GM12878 (cell line): ENCODE measurements at regions not wholly inside any gene's neighbourhood (a gene's known extent, or its start where the extent isn't known, plus 50 kb on each side); places are given as distances from the start of the nearest gene placed in this dataset.

Experiments
- BCL11A ChIP-seq: IDR thresholded peaks from 2 replicates; pipeline ENCODE4 v1.6.1; 2011; ENCODE audit warnings: low read depth, low read length
- CBX5 ChIP-seq: sonication (generic); IDR thresholded peaks from 2 replicates; pipeline ENCODE4 v1.6.1; 2016; ENCODE audit warnings: low read depth, moderate library complexity, mild to moderate bottlenecking, inconsistent platforms
- CEBPB ChIP-seq, 2 experiments: fragments of 150-350 bp in 1 of 2; IDR thresholded peaks; 2 replicates each; pipeline ENCODE4 v1.6.1; 2012 to 2014; ENCODE audit warnings: low read depth in 2 of 2, low read length in 2 of 2, borderline replicate concordance in 1 of 2, inconsistent platforms in 1 of 2
- E4F1 ChIP-seq: fragments of 450-650 bp; IDR thresholded peaks from 2 replicates; pipeline ENCODE4 v1.6.1; 2018; ENCODE audit warnings: borderline replicate concordance, mild to moderate bottlenecking; ENCODE audit not compliant: partially characterized antibody
- EED ChIP-seq: sonication (generic); IDR thresholded peaks from 2 replicates; pipeline ENCODE4 v1.6.1; 2016; ENCODE audit warnings: antibody characterized with exemption, low read depth
- NFYB ChIP-seq: IDR thresholded peaks from 2 replicates; pipeline ENCODE4 v1.6.1; 2011; ENCODE audit warnings: low read depth, mild to moderate bottlenecking, low read length, improper control_type of control experiment, moderate library complexity; ENCODE audit not compliant: insufficient read depth
- PML ChIP-seq: IDR thresholded peaks from 2 replicates; pipeline ENCODE4 v1.6.1; 2012; ENCODE audit warnings: low read length, inconsistent platforms
- RCOR1 ChIP-seq: conservative IDR thresholded peaks from 2 replicates; pipeline ENCODE4 v1.6.1; 2012; ENCODE audit warnings: low read depth, low read length, improper control_type of control experiment
- ZNF217 ChIP-seq: fragments of 450-650 bp; IDR thresholded peaks from 2 replicates; pipeline ENCODE4 v1.6.1; 2017; ENCODE audit warnings: antibody characterized with exemption, mild to moderate bottlenecking
- ZNF687 ChIP-seq: fragments of 450-650 bp; IDR thresholded peaks from 2 replicates; pipeline ENCODE4 v1.6.1; 2017; ENCODE audit warnings: mild to moderate bottlenecking, moderate library complexity

GRCh38 chr21:16945580-16945979 lies 567.3 kb upstream of the CXADR start (continued):
- TF ChIP-seq ZNF687: no peak
- TF ChIP-seq NFYB: no peak
- TF ChIP-seq EED: no peak
- TF ChIP-seq RCOR1: no peak
- no peak for TF ChIP-seq CBX5
- TF ChIP-seq CEBPB (IDR thresholded peaks at IDR 0.05; ENCODE audit: borderline replicate concordance in 1 of 2, low read depth in 2 of 2, low read length in 2 of 2): no peak
- no peak for TF ChIP-seq BCL11A
- no peak for TF ChIP-seq ZNF217
- TF ChIP-seq PML: no peak
- no peak for TF ChIP-seq E4F1
